Liver (tissue), 8 donors: ENCODE measurements at regions not wholly inside any gene's neighbourhood (a gene's known extent, or its start where the extent isn't known, plus 50 kb on each side); places are given as distances from the start of the nearest gene placed in this dataset.

Experiments
- DNase-seq: peaks from one replicate; pipeline ENCODE4 v3.0.0-alpha.2; 2017; ENCODE audit warnings: low spot score
- H3K27ac ChIP-seq, 2 donors: one replicate each; pipeline ENCODE4 v1.7.0; 2013; ENCODE audit warnings: inconsistent platforms in 2 of 2, low read length in 2 of 2, control low read depth in 1 of 2, low read depth in 1 of 2, mild to moderate bottlenecking in 1 of 2
- H3K27me3 ChIP-seq, 4 donors: one replicate each; pipeline versions ENCODE4 v1.6.1 to v1.7.0; 2013; ENCODE audit warnings: low read length in 3 of 4, inconsistent platforms in 1 of 4, mild to moderate bottlenecking in 1 of 4, moderate library complexity in 1 of 4; ENCODE audit not compliant: control insufficient read depth in 4 of 4, insufficient read depth in 4 of 4
- H3K36me3 ChIP-seq, 4 donors: one replicate each; pipeline versions ENCODE4 v1.6.1 to v1.7.0; 2013; ENCODE audit warnings: low read length in 3 of 4, mild to moderate bottlenecking in 3 of 4, low read depth in 1 of 4, moderate library complexity in 1 of 4; ENCODE audit not compliant: control insufficient read depth in 4 of 4, insufficient read depth in 3 of 4
- H3K4me1 ChIP-seq, 4 donors: one replicate each; pipeline versions ENCODE4 v1.6.1 to v1.7.0; 2013; ENCODE audit warnings: low read length in 3 of 4, mild to moderate bottlenecking in 3 of 4, moderate library complexity in 1 of 4; ENCODE audit not compliant: control insufficient read depth in 4 of 4, insufficient read depth in 4 of 4
- H3K4me3 ChIP-seq, 3 donors: one replicate each; pipeline versions ENCODE4 v1.6.1 to v1.7.0; 2013; ENCODE audit warnings: low read length in 3 of 3, control low read depth in 1 of 3, low read depth in 1 of 3, mild to moderate bottlenecking in 1 of 3
- H3K9ac ChIP-seq, 2 donors: one replicate each; pipeline ENCODE4 v1.7.0; 2013; ENCODE audit warnings: low read length in 2 of 2, mild to moderate bottlenecking in 2 of 2, moderate library complexity in 2 of 2, control low read depth in 1 of 2, low read depth in 1 of 2
- H3K9me3 ChIP-seq, 4 donors: one replicate each; pipeline versions ENCODE4 v1.6.1 to v1.7.0; 2013; ENCODE audit warnings: low read length in 3 of 4; ENCODE audit not compliant: control insufficient read depth in 4 of 4
- EGR1 ChIP-seq, 2 donors: IDR thresholded peaks; 2 replicates each; pipeline ENCODE4 v1.6.1; 2016 to 2018; ENCODE audit warnings: antibody characterized with exemption in 2 of 2, low read depth in 2 of 2
- FOXA1 ChIP-seq: IDR thresholded peaks from 2 replicates; pipeline ENCODE4 v1.6.1; 2016; ENCODE audit warnings: antibody characterized with exemption
- FOXA2 ChIP-seq: IDR thresholded peaks from 2 replicates; pipeline ENCODE4 v1.6.1; 2016; ENCODE audit warnings: antibody characterized with exemption
- GABPA ChIP-seq, 2 donors: IDR thresholded peaks in 1 of 2; conservative IDR thresholded peaks in 1 of 2; 2 replicates each; pipeline ENCODE4 v1.6.1; 2016; ENCODE audit warnings: antibody characterized with exemption in 2 of 2, mild to moderate bottlenecking in 1 of 2, moderate library complexity in 1 of 2
- HNF4A ChIP-seq, 2 donors: conservative IDR thresholded peaks; 2 replicates each; pipeline ENCODE4 v1.6.1; 2016; ENCODE audit warnings: antibody characterized with exemption in 2 of 2, mild to moderate bottlenecking in 2 of 2
- HNF4G ChIP-seq: IDR thresholded peaks from 2 replicates; pipeline ENCODE4 v1.6.1; 2016; ENCODE audit warnings: antibody characterized with exemption
- JUND ChIP-seq, 2 donors: IDR thresholded peaks; 2 replicates each; pipeline ENCODE4 v1.6.1; 2016; ENCODE audit warnings: antibody characterized with exemption in 2 of 2
- NR2F2 ChIP-seq: IDR thresholded peaks from 2 replicates; pipeline ENCODE4 v1.6.1; 2016; ENCODE audit warnings: antibody characterized with exemption
- RAD21 ChIP-seq, 2 donors: IDR thresholded peaks; 2 replicates each; pipeline ENCODE4 v1.6.1; 2016; ENCODE audit warnings: antibody characterized with exemption in 2 of 2, mild to moderate bottlenecking in 2 of 2
- RXRA ChIP-seq, 2 donors: IDR thresholded peaks; 2 replicates each; pipeline ENCODE4 v1.6.1; 2017 to 2018; ENCODE audit warnings: antibody characterized with exemption in 2 of 2, mild to moderate bottlenecking in 1 of 2
- SP1 ChIP-seq: IDR thresholded peaks from 2 replicates; pipeline ENCODE4 v1.6.1; 2018; ENCODE audit warnings: antibody characterized with exemption, mild to moderate bottlenecking
- TAF1 ChIP-seq: conservative IDR thresholded peaks from 2 replicates; pipeline ENCODE4 v1.6.1; 2016; ENCODE audit warnings: antibody characterized with exemption, mild to moderate bottlenecking
- YY1 ChIP-seq: IDR thresholded peaks from 2 replicates; pipeline ENCODE4 v1.6.1; 2016; ENCODE audit warnings: antibody characterized with exemption, mild to moderate bottlenecking
- WGBS: extraction: QIAGEN DNeasy Blood & Tissue Kit; methylation state at CpG from one replicate; pipeline ENCODE4 v1.1.7; 2013; 5-methylcytosine and 5-hydroxymethylcytosine counted together
- TF ChIP-seq, protein P1 (sequence below): fragments of 150-350 bp; IDR thresholded peaks from 2 replicates; pipeline ENCODE4 v1.5.1; 2017; ENCODE audit warnings: improper control_type of control experiment, low read depth, low read length; ENCODE audit not compliant: missing input control
- TF ChIP-seq, protein P2 (sequence below): IDR thresholded peaks from 2 replicates; pipeline ENCODE4 v1.6.1; 2016; ENCODE audit warnings: antibody characterized with exemption
- TF ChIP-seq, protein P3 (sequence below): IDR thresholded peaks from 2 replicates; pipeline ENCODE4 v1.6.1; 2016; ENCODE audit warnings: antibody characterized with exemption, mild to moderate bottlenecking
- TF ChIP-seq, protein P4 (sequence below): IDR thresholded peaks from 2 replicates; pipeline ENCODE4 v1.6.1; 2016; ENCODE audit warnings: antibody characterized with exemption
- TF ChIP-seq, protein P5 (sequence below): IDR thresholded peaks from 2 replicates; pipeline ENCODE4 v1.6.1; 2016; ENCODE audit warnings: antibody characterized with exemption
- donor health status: healthy.
- donor health status: healthy.
- donor health status: healthy.
- donor health status: healthy.
- donor health status: healthy.

DNA sequence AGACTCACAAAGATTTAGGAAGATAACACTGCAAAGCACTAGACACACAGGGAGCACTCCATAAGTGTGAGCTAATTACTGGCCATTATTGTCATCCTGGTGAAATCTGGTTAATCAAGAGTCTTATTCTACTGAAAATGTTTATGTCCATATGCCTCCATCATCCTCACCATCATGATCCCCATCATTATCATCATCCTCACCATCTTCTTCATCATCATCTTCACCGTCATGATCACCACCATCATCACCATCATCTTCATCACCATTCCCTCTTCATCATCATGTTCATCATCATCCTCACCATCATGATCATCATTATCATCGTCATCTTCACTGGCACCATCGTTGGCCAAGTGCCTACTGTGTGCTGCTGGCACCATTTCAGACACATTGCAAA, 76.3 kb upstream of the CARD11 start:
- DNase-seq: no peak
- TF ChIP-seq, protein P1, sequence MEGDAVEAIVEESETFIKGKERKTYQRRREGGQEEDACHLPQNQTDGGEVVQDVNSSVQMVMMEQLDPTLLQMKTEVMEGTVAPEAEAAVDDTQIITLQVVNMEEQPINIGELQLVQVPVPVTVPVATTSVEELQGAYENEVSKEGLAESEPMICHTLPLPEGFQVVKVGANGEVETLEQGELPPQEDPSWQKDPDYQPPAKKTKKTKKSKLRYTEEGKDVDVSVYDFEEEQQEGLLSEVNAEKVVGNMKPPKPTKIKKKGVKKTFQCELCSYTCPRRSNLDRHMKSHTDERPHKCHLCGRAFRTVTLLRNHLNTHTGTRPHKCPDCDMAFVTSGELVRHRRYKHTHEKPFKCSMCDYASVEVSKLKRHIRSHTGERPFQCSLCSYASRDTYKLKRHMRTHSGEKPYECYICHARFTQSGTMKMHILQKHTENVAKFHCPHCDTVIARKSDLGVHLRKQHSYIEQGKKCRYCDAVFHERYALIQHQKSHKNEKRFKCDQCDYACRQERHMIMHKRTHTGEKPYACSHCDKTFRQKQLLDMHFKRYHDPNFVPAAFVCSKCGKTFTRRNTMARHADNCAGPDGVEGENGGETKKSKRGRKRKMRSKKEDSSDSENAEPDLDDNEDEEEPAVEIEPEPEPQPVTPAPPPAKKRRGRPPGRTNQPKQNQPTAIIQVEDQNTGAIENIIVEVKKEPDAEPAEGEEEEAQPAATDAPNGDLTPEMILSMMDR: no peak
- TF ChIP-seq SP1: no peak
- TF ChIP-seq, protein P2, sequence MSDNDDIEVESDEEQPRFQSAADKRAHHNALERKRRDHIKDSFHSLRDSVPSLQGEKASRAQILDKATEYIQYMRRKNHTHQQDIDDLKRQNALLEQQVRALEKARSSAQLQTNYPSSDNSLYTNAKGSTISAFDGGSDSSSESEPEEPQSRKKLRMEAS: no peak
- TF ChIP-seq TAF1: no peak
- no peak for TF ChIP-seq JUND (IDR thresholded peaks at IDR 0.05)
- no peak for TF ChIP-seq RAD21 (IDR thresholded peaks at IDR 0.05)
- no peak for TF ChIP-seq HNF4A (conservative IDR thresholded peaks at IDR 0.05)
- no peak for TF ChIP-seq EGR1 (IDR thresholded peaks at IDR 0.05; ENCODE audit: low read depth in 2 of 2)
- TF ChIP-seq HNF4G: no peak
- TF ChIP-seq, protein P3, sequence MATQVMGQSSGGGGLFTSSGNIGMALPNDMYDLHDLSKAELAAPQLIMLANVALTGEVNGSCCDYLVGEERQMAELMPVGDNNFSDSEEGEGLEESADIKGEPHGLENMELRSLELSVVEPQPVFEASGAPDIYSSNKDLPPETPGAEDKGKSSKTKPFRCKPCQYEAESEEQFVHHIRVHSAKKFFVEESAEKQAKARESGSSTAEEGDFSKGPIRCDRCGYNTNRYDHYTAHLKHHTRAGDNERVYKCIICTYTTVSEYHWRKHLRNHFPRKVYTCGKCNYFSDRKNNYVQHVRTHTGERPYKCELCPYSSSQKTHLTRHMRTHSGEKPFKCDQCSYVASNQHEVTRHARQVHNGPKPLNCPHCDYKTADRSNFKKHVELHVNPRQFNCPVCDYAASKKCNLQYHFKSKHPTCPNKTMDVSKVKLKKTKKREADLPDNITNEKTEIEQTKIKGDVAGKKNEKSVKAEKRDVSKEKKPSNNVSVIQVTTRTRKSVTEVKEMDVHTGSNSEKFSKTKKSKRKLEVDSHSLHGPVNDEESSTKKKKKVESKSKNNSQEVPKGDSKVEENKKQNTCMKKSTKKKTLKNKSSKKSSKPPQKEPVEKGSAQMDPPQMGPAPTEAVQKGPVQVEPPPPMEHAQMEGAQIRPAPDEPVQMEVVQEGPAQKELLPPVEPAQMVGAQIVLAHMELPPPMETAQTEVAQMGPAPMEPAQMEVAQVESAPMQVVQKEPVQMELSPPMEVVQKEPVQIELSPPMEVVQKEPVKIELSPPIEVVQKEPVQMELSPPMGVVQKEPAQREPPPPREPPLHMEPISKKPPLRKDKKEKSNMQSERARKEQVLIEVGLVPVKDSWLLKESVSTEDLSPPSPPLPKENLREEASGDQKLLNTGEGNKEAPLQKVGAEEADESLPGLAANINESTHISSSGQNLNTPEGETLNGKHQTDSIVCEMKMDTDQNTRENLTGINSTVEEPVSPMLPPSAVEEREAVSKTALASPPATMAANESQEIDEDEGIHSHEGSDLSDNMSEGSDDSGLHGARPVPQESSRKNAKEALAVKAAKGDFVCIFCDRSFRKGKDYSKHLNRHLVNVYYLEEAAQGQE: no peak
- TF ChIP-seq NR2F2: no peak
- TF ChIP-seq, protein P4, sequence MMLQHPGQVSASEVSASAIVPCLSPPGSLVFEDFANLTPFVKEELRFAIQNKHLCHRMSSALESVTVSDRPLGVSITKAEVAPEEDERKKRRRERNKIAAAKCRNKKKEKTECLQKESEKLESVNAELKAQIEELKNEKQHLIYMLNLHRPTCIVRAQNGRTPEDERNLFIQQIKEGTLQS: no peak
- TF ChIP-seq GABPA (IDR thresholded peaks at IDR 0.05 in 1 of 2, conservative IDR thresholded peaks at IDR 0.05 in 1 of 2): no peak
- H3K27me3 ChIP-seq: peaks cover 0 to under 1% (median 0%) of the 10 kb centered on the region in 4 donors
- H3K4me3 ChIP-seq: no peak overlapping the region
- H3K36me3 ChIP-seq: no peaks in the 10 kb centered on the region
- no peak overlapping the region for H3K27ac ChIP-seq
- WGBS: 64% methylated on average over 3 of the region's 3 CpGs
- H3K4me1 ChIP-seq: no peaks in the 10 kb centered on the region
- peaks cover 0 to 2% (median 0%) of the 10 kb centered on the region in 4 donors for H3K9me3 ChIP-seq
- no peak overlapping the region for H3K9ac ChIP-seq

DNA sequence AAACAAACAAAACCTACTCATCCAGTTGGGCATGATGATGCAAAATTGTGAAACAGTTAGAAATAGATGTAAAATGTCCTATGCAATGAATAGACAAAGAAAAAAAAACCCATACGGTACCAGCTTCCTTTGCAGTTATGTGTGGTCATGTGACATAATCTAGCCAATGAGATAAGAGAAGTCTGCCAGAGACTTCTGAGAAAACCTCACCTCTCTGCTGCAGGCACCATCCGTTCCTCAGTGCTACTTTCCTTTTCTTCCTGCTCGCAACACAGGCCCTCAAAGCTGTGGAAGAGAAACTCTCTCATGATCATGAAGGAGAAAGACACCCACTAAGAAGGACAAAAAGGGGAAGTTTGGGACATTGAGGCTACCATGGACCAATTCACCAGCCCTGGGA, 76.8 kb upstream of the CARD11 start:
- no peaks in the 10 kb centered on the region for H3K9me3 ChIP-seq
- no peak overlapping the region for H3K27ac ChIP-seq
- no peak overlapping the region for H3K9ac ChIP-seq
- 80% methylated on average over 3 of the region's 3 CpGs for WGBS
- no peaks in the 10 kb centered on the region for H3K27me3 ChIP-seq
- no peaks in the 10 kb centered on the region for H3K36me3 ChIP-seq
- DNase-seq: no peak
- no peaks in the 10 kb centered on the region for H3K4me1 ChIP-seq
- no peak overlapping the region for H3K4me3 ChIP-seq
- TF ChIP-seq, protein P5, sequence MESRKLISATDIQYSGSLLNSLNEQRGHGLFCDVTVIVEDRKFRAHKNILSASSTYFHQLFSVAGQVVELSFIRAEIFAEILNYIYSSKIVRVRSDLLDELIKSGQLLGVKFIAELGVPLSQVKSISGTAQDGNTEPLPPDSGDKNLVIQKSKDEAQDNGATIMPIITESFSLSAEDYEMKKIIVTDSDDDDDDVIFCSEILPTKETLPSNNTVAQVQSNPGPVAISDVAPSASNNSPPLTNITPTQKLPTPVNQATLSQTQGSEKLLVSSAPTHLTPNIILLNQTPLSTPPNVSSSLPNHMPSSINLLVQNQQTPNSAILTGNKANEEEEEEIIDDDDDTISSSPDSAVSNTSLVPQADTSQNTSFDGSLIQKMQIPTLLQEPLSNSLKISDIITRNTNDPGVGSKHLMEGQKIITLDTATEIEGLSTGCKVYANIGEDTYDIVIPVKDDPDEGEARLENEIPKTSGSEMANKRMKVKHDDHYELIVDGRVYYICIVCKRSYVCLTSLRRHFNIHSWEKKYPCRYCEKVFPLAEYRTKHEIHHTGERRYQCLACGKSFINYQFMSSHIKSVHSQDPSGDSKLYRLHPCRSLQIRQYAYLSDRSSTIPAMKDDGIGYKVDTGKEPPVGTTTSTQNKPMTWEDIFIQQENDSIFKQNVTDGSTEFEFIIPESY: no peak
- TF ChIP-seq EGR1 (IDR thresholded peaks at IDR 0.05; ENCODE audit: low read depth in 2 of 2) (no peak), RXRA (IDR thresholded peaks at IDR 0.05) (no peak), FOXA1 (no peak), GABPA (IDR thresholded peaks at IDR 0.05 in 1 of 2, conservative IDR thresholded peaks at IDR 0.05 in 1 of 2) (no peak), HNF4A (conservative IDR thresholded peaks at IDR 0.05) (no peak), TAF1 (no peak), NR2F2 (no peak), YY1 (no peak), HNF4G (no peak), JUND (IDR thresholded peaks at IDR 0.05) (no peak), RAD21 (IDR thresholded peaks at IDR 0.05) (no peak), FOXA2 (no peak)
- TF ChIP-seq, protein P4: no peak
- TF ChIP-seq, protein P3: no peak
